DMS 273 (cell line): ENCODE measurements at regions not wholly inside any gene's neighbourhood (a gene's known extent, or its start where the extent isn't known, plus 50 kb on each side); places are given as distances from the start of the nearest gene placed in this dataset.

Experiments used
- DNase-seq: peaks from one replicate; lab custom pipeline; 2025; ENCODE audit not compliant: unreplicated experiment; lab: John Stamatoyannopoulos, UW

GRCh38 chr14:22174412-22175277 lies 414.4 kb downstream of the DAD1 start:
- DNase-seq, result no peak

- no peak for DNase-seq
Observed at GRCh38 chr14:22168092-22168955, 420.7 kb downstream of the DAD1 start.

DNA sequence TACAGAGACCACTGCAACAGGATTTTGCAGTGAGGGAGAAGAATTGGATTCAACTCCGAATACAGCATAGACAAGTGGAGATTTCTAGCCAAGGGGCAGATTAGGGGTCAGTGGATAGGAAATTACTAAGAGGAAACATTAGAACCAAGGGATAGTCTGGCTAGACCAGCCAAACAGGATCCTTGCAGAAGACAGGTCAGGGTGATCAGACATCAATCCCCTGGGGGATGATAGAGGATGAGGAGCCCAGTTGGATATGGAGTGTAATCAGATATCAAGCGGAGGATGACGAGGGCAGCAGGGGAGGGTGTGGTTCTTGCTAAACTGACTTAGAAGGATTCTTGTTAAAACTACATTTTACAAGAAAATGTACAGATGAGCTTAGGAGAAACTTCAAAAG lies 424.4 kb downstream of the DAD1 start:
- no peak for DNase-seq

DNA sequence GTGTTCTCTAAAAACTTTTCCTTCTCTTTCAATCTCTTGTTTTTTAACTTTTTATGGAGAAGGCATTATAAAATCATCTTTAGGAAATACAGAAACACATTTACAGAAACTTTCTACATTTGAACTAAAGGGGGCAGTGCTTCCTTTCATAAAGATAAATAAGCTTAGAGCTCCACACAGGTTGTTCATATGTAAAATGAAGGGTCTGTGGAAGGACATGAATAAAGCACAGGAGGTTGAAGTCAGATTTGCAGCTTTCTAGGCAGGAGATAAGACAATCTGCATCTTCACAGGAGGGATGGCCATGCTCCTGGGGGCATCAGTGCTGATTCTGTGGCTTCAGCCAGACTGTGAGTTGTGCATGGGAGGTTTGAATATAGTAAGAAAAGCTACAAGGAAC lies 426.0 kb downstream of the DAD1 start:
- peak; percentile 6 for DNase-seq

- no peak for DNase-seq
Observed at GRCh38 chr14:22159957-22160356, 429.1 kb downstream of the DAD1 start.

GRCh38 chr14:22159099-22159498 lies 429.9 kb downstream of the DAD1 start:
- no peak for DNase-seq

GRCh38 chr14:22158560-22158959 lies 430.5 kb downstream of the DAD1 start:
- DNase-seq, result no peak

- no peak for DNase-seq
Observed at GRCh38 chr14:22155571-22155970, 433.5 kb downstream of the DAD1 start.

GRCh38 chr14:22152903-22153302 lies 436.1 kb downstream of the DAD1 start:
- no peak for DNase-seq

DNA sequence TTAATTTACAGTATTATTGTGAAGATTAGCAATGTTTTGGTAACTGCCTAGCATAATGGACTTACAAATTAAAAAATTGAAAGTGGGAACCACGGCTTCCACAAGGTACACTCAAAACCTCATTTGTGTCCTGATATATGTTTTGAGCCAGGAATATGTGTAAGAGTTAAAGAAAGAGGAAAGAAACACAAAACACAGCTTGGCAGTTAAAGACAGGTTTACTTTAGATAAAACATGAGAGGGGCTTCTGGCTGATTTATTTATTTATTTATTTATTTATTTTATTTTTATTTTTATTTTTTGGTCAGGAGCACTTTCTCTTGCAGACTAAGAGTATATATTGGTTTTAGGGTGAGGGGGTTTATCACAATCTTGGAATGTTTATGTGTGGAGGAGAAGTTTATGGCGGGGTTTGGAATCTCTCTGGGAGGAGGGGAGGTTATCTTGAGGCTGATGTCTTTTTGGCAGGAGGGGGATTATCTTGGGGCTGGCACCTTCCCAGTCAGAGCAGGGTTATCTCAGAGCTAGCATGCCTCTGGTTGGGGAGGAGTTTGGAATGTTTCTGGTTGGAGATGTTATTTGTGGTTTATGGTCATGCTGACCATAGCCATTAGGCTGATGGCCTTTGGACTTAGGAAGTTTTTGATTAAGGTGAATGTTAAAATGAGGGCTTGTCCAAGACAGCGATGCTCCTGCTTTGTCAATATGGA lies 436.7 kb downstream of the DAD1 start:
- no peak for DNase-seq

- no peak for DNase-seq
Observed at GRCh38 chr14:22151121-22151520, 437.9 kb downstream of the DAD1 start.

- no peak for DNase-seq
Observed at GRCh38 chr14:22149058-22149457, 440.0 kb downstream of the DAD1 start.

GRCh38 chr14:22147716-22148115 lies 441.3 kb downstream of the DAD1 start:
- no peak for DNase-seq

DNA sequence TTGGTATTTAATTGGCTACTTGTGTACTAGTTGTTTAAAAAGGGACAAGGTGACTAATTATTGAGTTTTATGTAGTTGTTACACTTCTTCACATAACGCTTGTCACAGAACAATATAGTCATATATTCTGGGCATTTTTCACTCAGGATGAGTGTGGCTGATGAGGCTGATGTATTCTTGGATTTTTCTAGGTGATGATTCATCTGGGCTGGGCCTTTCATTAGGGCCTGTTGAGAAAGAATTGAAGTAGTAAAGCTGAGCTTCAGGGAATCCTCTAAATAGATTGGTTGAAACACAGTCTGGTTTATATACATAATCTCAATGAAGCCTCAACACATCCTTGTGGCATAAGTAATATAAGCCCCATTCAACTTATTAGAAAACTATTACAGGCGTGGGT lies 445.7 kb downstream of the DAD1 start:
- DNase-seq, result no peak

DNA sequence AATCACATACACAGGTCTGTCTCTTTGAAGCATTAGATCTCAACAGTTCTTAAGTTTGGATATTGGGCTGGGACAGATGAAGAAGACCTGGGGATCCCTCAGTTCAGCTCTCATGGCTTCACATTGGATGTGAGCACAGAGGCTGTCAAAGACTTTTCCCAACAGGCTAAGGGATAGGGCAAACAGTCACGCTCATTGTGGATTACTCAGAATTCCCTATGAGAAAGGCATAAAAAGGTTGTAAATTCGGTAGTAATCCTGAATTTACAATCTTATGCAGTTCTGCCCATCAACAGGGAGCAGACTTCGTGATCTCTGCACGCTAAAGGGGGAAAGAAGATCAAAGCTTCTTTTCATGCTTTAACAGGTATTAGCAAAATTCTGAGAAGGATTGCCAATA lies 448.4 kb downstream of the DAD1 start:
- no peak for DNase-seq

GRCh38 chr14:22131749-22132476 lies 457.1 kb downstream of the DAD1 start:
- DNase-seq, result peak; percentile 50

DNA sequence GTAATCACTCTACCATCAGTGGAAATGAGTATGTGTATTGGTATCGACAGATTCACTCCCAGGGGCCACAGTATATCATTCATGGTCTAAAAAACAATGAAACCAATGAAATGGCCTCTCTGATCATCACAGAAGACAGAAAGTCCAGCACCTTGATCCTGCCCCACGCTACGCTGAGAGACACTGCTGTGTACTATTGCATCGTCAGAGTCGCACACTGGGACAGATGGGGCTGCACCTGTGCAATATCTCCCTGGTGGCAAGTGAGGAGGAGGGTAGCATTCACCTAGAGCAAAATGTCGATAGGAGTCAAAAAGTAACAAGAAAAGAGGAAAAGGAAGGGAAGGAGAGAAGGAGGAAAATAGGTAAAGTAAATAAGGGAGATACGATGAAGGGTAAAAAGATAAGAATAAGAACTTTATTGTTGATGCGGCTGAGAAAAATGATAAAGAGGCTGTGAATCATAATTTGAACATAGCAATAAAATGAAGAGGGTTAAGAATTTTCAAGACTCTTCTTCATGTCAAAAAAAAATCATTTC lies 450.5 kb upstream of the OR4E1 start:
- no peak for DNase-seq

GRCh38 chr14:22122829-22123560 lies 449.4 kb upstream of the OR4E1 start:
- DNase-seq, result no peak

DNA sequence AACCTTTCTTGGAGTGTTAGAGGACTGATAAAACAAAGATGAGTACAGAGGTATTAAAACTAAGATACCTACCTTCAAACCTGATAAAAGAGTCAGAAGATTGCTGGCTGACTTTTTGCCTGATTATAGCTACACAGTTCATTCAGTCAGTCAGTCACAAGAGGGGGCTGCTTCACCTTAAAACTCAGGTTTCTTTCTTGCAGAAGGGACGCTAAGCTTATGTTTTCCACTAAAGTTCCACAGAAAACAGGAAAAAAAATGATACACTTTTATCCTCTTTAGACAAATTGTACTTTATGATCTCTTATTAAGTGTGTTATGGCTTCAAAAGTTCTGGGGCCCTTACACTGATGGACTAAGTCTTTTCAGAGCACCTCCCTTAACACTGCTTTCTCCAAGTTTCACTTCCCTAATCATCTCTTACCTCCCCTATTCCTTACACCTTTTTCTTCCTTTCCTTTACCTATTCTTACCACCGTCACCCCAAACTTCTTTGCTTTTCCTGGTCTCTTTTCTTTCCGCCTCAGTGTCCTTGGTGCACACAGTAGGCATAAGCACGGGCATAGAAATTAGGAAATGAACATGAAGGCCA lies 448.7 kb upstream of the OR4E1 start:
- DNase-seq, result no peak
